ENCODE measurements at regions not wholly inside any gene's neighbourhood (a gene's known extent, or its start where the extent isn't known, plus 50 kb on each side); places are given as distances from the start of the nearest gene placed in this dataset.
"Not testable (repeated sequence)": the region's sequence is repeated elsewhere in the genome, so short reads cannot be mapped to it uniquely, and the experiment has no call there.

GRCh38 chr16:60199150-60199549 is 1465.0 kb upstream of the GOT2 start:
- Mint-ChIP-seq H3K4me3 (no peak overlapping the region), H3K27ac (no peak overlapping the region), H3K9me3 (peaks cover 8 to 9% of the 10 kb centered on the region in 2 donors), H3K27me3 (no peaks in the 10 kb centered on the region), H3K4me1 (ENCODE audit: low read depth in 2 of 2) (peaks cover 0 to 2% of the 10 kb centered on the region in 2 donors), H3K36me3 (ENCODE audit: insufficient read depth) (peaks cover 4% of the 10 kb centered on the region)
- DNase-seq (no peak), ATAC-seq (replicated peaks) (no peak)

GRCh38 chr16:60181536-60181935 is 1447.4 kb upstream of the GOT2 start:
- no peak for ATAC-seq (replicated peaks)
- Mint-ChIP-seq H3K4me1 (ENCODE audit: low read depth in 2 of 2) (no peaks in the 10 kb centered on the region), H3K27me3 (no peaks in the 10 kb centered on the region), H3K4me3 (no peak overlapping the region), H3K27ac (no peak overlapping the region), H3K36me3 (ENCODE audit: insufficient read depth) (no peaks in the 10 kb centered on the region), H3K9me3 (peaks cover 12 to 32% of the 10 kb centered on the region in 2 donors)
- no peak for DNase-seq

- Mint-ChIP-seq H3K4me1 (ENCODE audit: low read depth in 2 of 2) (no peaks in the 10 kb centered on the region), H3K36me3 (ENCODE audit: insufficient read depth) (no peaks in the 10 kb centered on the region), H3K27me3 (no peaks in the 10 kb centered on the region), H3K9me3 (peaks cover 14 to 32% of the 10 kb centered on the region in 2 donors), H3K4me3 (no peak overlapping the region), H3K27ac (no peak overlapping the region)
- no peak for ATAC-seq (replicated peaks)
- no peak for DNase-seq
Observed at GRCh38 chr16:60180609-60181008, 1446.5 kb upstream of the GOT2 start.

- H3K27me3 Mint-ChIP-seq = no peaks in the 10 kb centered on the region
- no peak for ATAC-seq (replicated peaks)
- H3K27ac Mint-ChIP-seq = no peak overlapping the region
- no peak for DNase-seq
- H3K4me3 Mint-ChIP-seq = no peak overlapping the region
- no peaks in the 10 kb centered on the region for H3K36me3 Mint-ChIP-seq (ENCODE audit: insufficient read depth)
- H3K4me1 Mint-ChIP-seq (ENCODE audit: low read depth in 2 of 2) = no peaks in the 10 kb centered on the region
- peaks cover 13 to 24% of the 10 kb centered on the region in 2 donors for H3K9me3 Mint-ChIP-seq
Observed at GRCh38 chr16:60170196-60170595, 1436.1 kb upstream of the GOT2 start.

- Mint-ChIP-seq H3K4me3 (no peak overlapping the region), H3K27me3 (no peaks in the 10 kb centered on the region), H3K4me1 (ENCODE audit: low read depth in 2 of 2) (no peaks in the 10 kb centered on the region), H3K27ac (no peak overlapping the region), H3K36me3 (ENCODE audit: insufficient read depth) (no peaks in the 10 kb centered on the region), H3K9me3 (peaks cover 0 to 6% of the 10 kb centered on the region in 2 donors)
- no peak for ATAC-seq (replicated peaks)
- DNase-seq = no peak
Observed at GRCh38 chr16:60166111-60166510, 1432.0 kb upstream of the GOT2 start.

GRCh38 chr16:60151987-60152386 is 1417.9 kb upstream of the GOT2 start:
- Mint-ChIP-seq H3K27me3 (no peaks in the 10 kb centered on the region), H3K4me1 (ENCODE audit: low read depth in 2 of 2) (no peaks in the 10 kb centered on the region), H3K36me3 (ENCODE audit: insufficient read depth) (no peaks in the 10 kb centered on the region), H3K27ac (no peak overlapping the region), H3K4me3 (no peak overlapping the region), H3K9me3 (peaks cover 0 to 12% of the 10 kb centered on the region in 2 donors)
- DNase-seq (no peak), ATAC-seq (replicated peaks) (no peak)

GRCh38 chr16:60150907-60151306 is 1416.8 kb upstream of the GOT2 start:
- no peak for ATAC-seq (replicated peaks)
- Mint-ChIP-seq H3K36me3 (ENCODE audit: insufficient read depth) (no peaks in the 10 kb centered on the region), H3K27ac (no peak overlapping the region), H3K27me3 (no peaks in the 10 kb centered on the region), H3K4me1 (ENCODE audit: low read depth in 2 of 2) (no peaks in the 10 kb centered on the region), H3K4me3 (no peak overlapping the region), H3K9me3 (peaks cover 0 to 11% of the 10 kb centered on the region in 2 donors)
- no peak for DNase-seq

GRCh38 chr16:60143348-60143705 is 1409.2 kb upstream of the GOT2 start:
- no peaks in the 10 kb centered on the region for H3K4me1 Mint-ChIP-seq (ENCODE audit: low read depth in 2 of 2)
- no peaks in the 10 kb centered on the region for H3K27me3 Mint-ChIP-seq
- H3K36me3 Mint-ChIP-seq (ENCODE audit: insufficient read depth) = no peaks in the 10 kb centered on the region
- no peak overlapping the region for H3K27ac Mint-ChIP-seq
- H3K4me3 Mint-ChIP-seq = no peak overlapping the region
- DNase-seq (no peak), ATAC-seq (replicated peaks) (no peak)
- H3K9me3 Mint-ChIP-seq = peaks cover 0 to 18% of the 10 kb centered on the region in 2 donors

- no peaks in the 10 kb centered on the region for H3K36me3 Mint-ChIP-seq (ENCODE audit: insufficient read depth)
- no peak overlapping the region for H3K4me3 Mint-ChIP-seq
- H3K27me3 Mint-ChIP-seq = no peaks in the 10 kb centered on the region
- DNase-seq (no peak), ATAC-seq (replicated peaks) (no peak)
- H3K27ac Mint-ChIP-seq = no peak overlapping the region
- H3K4me1 Mint-ChIP-seq (ENCODE audit: low read depth in 2 of 2) = no peaks in the 10 kb centered on the region
- H3K9me3 Mint-ChIP-seq = peaks cover 0 to 24% of the 10 kb centered on the region in 2 donors
Observed at GRCh38 chr16:60142619-60143347, 1408.7 kb upstream of the GOT2 start.

GRCh38 chr16:60137891-60138290 is 1403.8 kb upstream of the GOT2 start:
- no peak for DNase-seq
- Mint-ChIP-seq H3K36me3 (ENCODE audit: insufficient read depth) (no peaks in the 10 kb centered on the region), H3K27me3 (no peaks in the 10 kb centered on the region), H3K9me3 (peaks cover 0 to 54% of the 10 kb centered on the region in 2 donors), H3K27ac (no peak overlapping the region), H3K4me1 (ENCODE audit: low read depth in 2 of 2) (no peaks in the 10 kb centered on the region), H3K4me3 (no peak overlapping the region)
- ATAC-seq (replicated peaks) = no peak

GRCh38 chr16:60127196-60127595 is 1393.1 kb upstream of the GOT2 start:
- Mint-ChIP-seq H3K27me3 (no peaks in the 10 kb centered on the region), H3K4me3 (no peak overlapping the region), H3K9me3 (peaks cover 0 to 8% of the 10 kb centered on the region in 2 donors), H3K4me1 (ENCODE audit: low read depth in 2 of 2) (no peaks in the 10 kb centered on the region), H3K27ac (no peak overlapping the region), H3K36me3 (ENCODE audit: insufficient read depth) (no peaks in the 10 kb centered on the region)
- ATAC-seq (replicated peaks) = no peak
- no peak for DNase-seq

- not testable (repeated sequence) for H3K27me3 Mint-ChIP-seq; H3K4me3 Mint-ChIP-seq; ATAC-seq (replicated peaks); H3K9me3 Mint-ChIP-seq; H3K36me3 Mint-ChIP-seq (ENCODE audit: insufficient read depth); H3K27ac Mint-ChIP-seq; H3K4me1 Mint-ChIP-seq (ENCODE audit: low read depth in 2 of 2); DNase-seq
Observed at GRCh38 chr16:60126115-60126514, 1392.0 kb upstream of the GOT2 start.

GRCh38 chr16:60123392-60124023 is 1389.4 kb upstream of the GOT2 start:
- no peak for ATAC-seq (replicated peaks)
- no peak overlapping the region for H3K4me3 Mint-ChIP-seq
- peaks cover 12 to 16% of the 10 kb centered on the region in 2 donors for H3K9me3 Mint-ChIP-seq
- H3K27ac Mint-ChIP-seq = no peak overlapping the region
- no peak for DNase-seq
- no peaks in the 10 kb centered on the region for H3K4me1 Mint-ChIP-seq (ENCODE audit: low read depth in 2 of 2)
- no peaks in the 10 kb centered on the region for H3K27me3 Mint-ChIP-seq
- peaks cover 3% of the 10 kb centered on the region for H3K36me3 Mint-ChIP-seq (ENCODE audit: insufficient read depth)

- H3K27ac Mint-ChIP-seq = no peak overlapping the region
- no peak for DNase-seq
- peaks cover 10 to 16% of the 10 kb centered on the region in 2 donors for H3K9me3 Mint-ChIP-seq
- ATAC-seq (replicated peaks) = no peak
- no peaks in the 10 kb centered on the region for H3K4me1 Mint-ChIP-seq (ENCODE audit: low read depth in 2 of 2)
- no peak overlapping the region for H3K4me3 Mint-ChIP-seq
- peaks cover 3% of the 10 kb centered on the region for H3K36me3 Mint-ChIP-seq (ENCODE audit: insufficient read depth)
- H3K27me3 Mint-ChIP-seq = no peaks in the 10 kb centered on the region
Observed at GRCh38 chr16:60120586-60120985, 1386.5 kb upstream of the GOT2 start.

Measured in effector memory CD8-positive, alpha-beta T cell (primary cell).